MM.1S (cell line): ENCODE measurements at regions not wholly inside any gene's neighbourhood (a gene's known extent, or its start where the extent isn't known, plus 50 kb on each side); places are given as distances from the start of the nearest gene placed in this dataset.

ENCODE experiments used
- DNase-seq: peaks from one replicate; pipeline ENCODE4 v3.0.0-alpha.2; 2015
- H2AFZ ChIP-seq: fragments of 300-600 bp; sonication (generic); 2 replicates; pipeline ENCODE4 v1.6.0; 2016; ENCODE audit warnings: antibody characterized with exemption, low read length
- H3F3A ChIP-seq: fragments of 300-600 bp; sonication (generic); 2 replicates; pipeline ENCODE4 v1.6.1; 2016; ENCODE audit warnings: mild to moderate bottlenecking, antibody characterized with exemption, low read length, moderate library complexity, mixed read lengths; ENCODE audit not compliant: insufficient read depth
- H3K27ac ChIP-seq: fragments of 300-600 bp; sonication (generic); 2 replicates; pipeline ENCODE4 v1.5.1; 2016; ENCODE audit warnings: mild to moderate bottlenecking, low read length
- H3K27me3 ChIP-seq: fragments of 300-600 bp; sonication (generic); replicated peaks from 2 replicates; pipeline ENCODE4 v1.6.0; 2016; ENCODE audit warnings: low read length; ENCODE audit not compliant: insufficient read depth
- H3K36me3 ChIP-seq: fragments of 300-600 bp; sonication (generic); replicated peaks from 2 replicates; pipeline ENCODE4 v1.6.1; 2016; ENCODE audit warnings: mild to moderate bottlenecking, low read length, mixed read lengths; ENCODE audit not compliant: insufficient read depth
- H3K4me1 ChIP-seq: fragments of 300-600 bp; sonication (generic); 2 replicates; pipeline ENCODE4 v1.6.1; 2016; ENCODE audit warnings: low read length, mixed read lengths
- H3K4me2 ChIP-seq: fragments of 300-600 bp; sonication (generic); 2 replicates; pipeline ENCODE4 v1.6.0; 2016; ENCODE audit warnings: low read depth, low read length
- H3K4me3 ChIP-seq: fragments of 300-600 bp; sonication (generic); 2 replicates; pipeline ENCODE4 v1.5.1; 2016; ENCODE audit warnings: low read length, mixed read lengths
- H3K79me2 ChIP-seq: fragments of 300-600 bp; sonication (generic); 2 replicates; pipeline ENCODE4 v1.6.1; 2016; ENCODE audit warnings: mixed run types, low read length, mixed read lengths
- H3K9ac ChIP-seq: fragments of 300-600 bp; sonication (generic); 2 replicates; pipeline ENCODE4 v1.6.1; 2016; ENCODE audit warnings: low read length, mixed read lengths
- H3K9me2 ChIP-seq: fragments of 300-600 bp; sonication (generic); replicated peaks from 2 replicates; pipeline ENCODE4 v1.6.1; 2016; ENCODE audit warnings: mild to moderate bottlenecking, low read length, mixed read lengths; ENCODE audit not compliant: insufficient read depth
- H3K9me3 ChIP-seq: fragments of 300-600 bp; sonication (generic); replicated peaks from 2 replicates; pipeline ENCODE4 v1.6.1; 2016; ENCODE audit warnings: mild to moderate bottlenecking, low read length, mixed read lengths; ENCODE audit not compliant: insufficient read depth
- H4K20me1 ChIP-seq: fragments of 300-600 bp; sonication (generic); 2 replicates; pipeline ENCODE4 v1.6.1; 2016; ENCODE audit warnings: mild to moderate bottlenecking, low read length, moderate library complexity, mixed read lengths; ENCODE audit not compliant: insufficient read depth
- CTCF ChIP-seq: fragments of 300-600 bp; sonication (generic); IDR thresholded peaks from 2 replicates; pipeline ENCODE4 v1.5.1; 2016; ENCODE audit warnings: antibody characterized with exemption, low read length, mixed read lengths
- EZH2 ChIP-seq: fragments of 300-600 bp; sonication (generic); optimal IDR thresholded peaks from 2 replicates; pipeline ENCODE3; 2017; ENCODE audit warnings: low read depth, mild to moderate bottlenecking, antibody characterized with exemption, low read length, mixed read lengths
- EZH2phosphoT487 ChIP-seq: fragments of 300-600 bp; sonication (generic); IDR thresholded peaks from 2 replicates; pipeline ENCODE4 v1.6.1; 2018; ENCODE audit warnings: antibody characterized with exemption, low read length

GRCh38 chr6:21522797-21523456 lies 70.6 kb upstream of the SOX4 start:
- H3K36me3 ChIP-seq: no peaks in the 10 kb centered on the region; the same call in 1 of the 2 replicates
- H3F3A ChIP-seq: no peaks in the 10 kb centered on the region
- no peak overlapping the region for H3K4me2 ChIP-seq
- H3K79me2 ChIP-seq: no peaks in the 10 kb centered on the region
- no peak for DNase-seq
- no peaks in the 10 kb centered on the region for H3K4me1 ChIP-seq
- TF ChIP-seq EZH2phosphoT487 (no peak), CTCF (no peak), EZH2 (no peak)
- H4K20me1 ChIP-seq: no peaks in the 10 kb centered on the region
- H3K9me3 ChIP-seq: no peaks in the 10 kb centered on the region
- no peaks in the 10 kb centered on the region for H3K27me3 ChIP-seq
- no peaks in the 10 kb centered on the region for H3K9me2 ChIP-seq
- H3K9ac ChIP-seq: no peak overlapping the region
- H2AFZ ChIP-seq: no peak overlapping the region
- H3K4me3 ChIP-seq: no peak overlapping the region
- H3K27ac ChIP-seq: no peak overlapping the region

- H3K27me3 ChIP-seq: no peaks in the 10 kb centered on the region
- H2AFZ ChIP-seq: no peak overlapping the region
- TF ChIP-seq CTCF (no peak), EZH2 (no peak), EZH2phosphoT487 (no peak)
- H3K4me2 ChIP-seq: no peak overlapping the region
- no peak for DNase-seq
- no peaks in the 10 kb centered on the region for H3K4me1 ChIP-seq
- H3K9ac ChIP-seq: no peak overlapping the region
- H3K4me3 ChIP-seq: no peak overlapping the region
- H3K27ac ChIP-seq: no peak overlapping the region
- no peaks in the 10 kb centered on the region for H3K9me3 ChIP-seq
- H3K79me2 ChIP-seq: no peaks in the 10 kb centered on the region
- H3K36me3 ChIP-seq: no peaks in the 10 kb centered on the region; the same call in 1 of the 2 replicates
- H4K20me1 ChIP-seq: no peaks in the 10 kb centered on the region
- H3K9me2 ChIP-seq: no peaks in the 10 kb centered on the region
- H3F3A ChIP-seq: no peaks in the 10 kb centered on the region
Measured at GRCh38 chr6:21523652-21524051, 69.9 kb upstream of the SOX4 start.

GRCh38 chr6:21524201-21524600 lies 69.3 kb upstream of the SOX4 start:
- Histone ChIP-seq H3K36me3 (no peaks in the 10 kb centered on the region; the same call in 1 of the 2 replicates), H3K27ac (no peak overlapping the region), H3K79me2 (no peaks in the 10 kb centered on the region), H3K4me2 (no peak overlapping the region), H3K9me3 (no peaks in the 10 kb centered on the region), H3K9ac (no peak overlapping the region), H3K4me3 (no peak overlapping the region), H3K4me1 (no peaks in the 10 kb centered on the region), H3K27me3 (no peaks in the 10 kb centered on the region), H3F3A (no peaks in the 10 kb centered on the region), H3K9me2 (no peaks in the 10 kb centered on the region), H2AFZ (no peak overlapping the region), H4K20me1 (no peaks in the 10 kb centered on the region)
- no peak for DNase-seq
- TF ChIP-seq EZH2: no peak
- no peak for TF ChIP-seq EZH2phosphoT487
- TF ChIP-seq CTCF: no peak
